HEK293T (cell line): ENCODE measurements at regions not wholly inside any gene's neighbourhood (a gene's known extent, or its start where the extent isn't known, plus 50 kb on each side); places are given as distances from the start of the nearest gene placed in this dataset.
"Not testable (repeated sequence)": the region's sequence is repeated elsewhere in the genome, so short reads cannot be mapped to it uniquely, and the experiment has no call there.

Experiments
- BHLHE40 ChIP-seq: fragments of 450-650 bp; IDR thresholded peaks from 2 replicates; pipeline ENCODE4 v1.6.1; 2016; ENCODE audit warnings: mild to moderate bottlenecking, moderate library complexity, borderline replicate concordance
- CTBP1 ChIP-seq: fragments of 450-650 bp; IDR thresholded peaks from 2 replicates; pipeline ENCODE4 v1.6.1; 2016; ENCODE audit warnings: borderline replicate concordance
- FOXA1 ChIP-seq: fragments of 450-650 bp; IDR thresholded peaks from 2 replicates; pipeline ENCODE4 v1.6.1; 2016; ENCODE audit warnings: mild to moderate bottlenecking
- FOXK2 ChIP-seq: fragments of 450-650 bp; IDR thresholded peaks from 2 replicates; pipeline ENCODE4 v1.6.1; 2016; ENCODE audit warnings: mild to moderate bottlenecking
- L3MBTL2 ChIP-seq: fragments of 450-650 bp; conservative IDR thresholded peaks from 2 replicates; pipeline ENCODE4 v1.6.1; 2016; ENCODE audit warnings: mild to moderate bottlenecking
- NFRKB ChIP-seq: fragments of 450-650 bp; IDR thresholded peaks from 2 replicates; pipeline ENCODE4 v1.6.1; 2016; ENCODE audit warnings: mild to moderate bottlenecking, moderate library complexity
- SP1 ChIP-seq: fragments of 450-650 bp; IDR thresholded peaks from 2 replicates; pipeline ENCODE4 v1.6.1; 2017
- TARDBP ChIP-seq: fragments of 450-650 bp; IDR thresholded peaks from 2 replicates; pipeline ENCODE4 v1.6.1; 2016
- ZNF384 ChIP-seq: fragments of 450-650 bp; IDR thresholded peaks from 2 replicates; pipeline ENCODE4 v1.6.1; 2016
- TF ChIP-seq, protein P1 (sequence below): fragments of 450-650 bp; IDR thresholded peaks from 2 replicates; pipeline ENCODE4 v1.6.1; 2016

GRCh38 chr2:91686046-91686445 is 2994.6 kb downstream of the RPIA start:
- not testable (repeated sequence) for TF ChIP-seq ZNF384, FOXA1, NFRKB, SP1, BHLHE40, L3MBTL2, CTBP1, TARDBP, FOXK2
- TF ChIP-seq, protein P1, sequence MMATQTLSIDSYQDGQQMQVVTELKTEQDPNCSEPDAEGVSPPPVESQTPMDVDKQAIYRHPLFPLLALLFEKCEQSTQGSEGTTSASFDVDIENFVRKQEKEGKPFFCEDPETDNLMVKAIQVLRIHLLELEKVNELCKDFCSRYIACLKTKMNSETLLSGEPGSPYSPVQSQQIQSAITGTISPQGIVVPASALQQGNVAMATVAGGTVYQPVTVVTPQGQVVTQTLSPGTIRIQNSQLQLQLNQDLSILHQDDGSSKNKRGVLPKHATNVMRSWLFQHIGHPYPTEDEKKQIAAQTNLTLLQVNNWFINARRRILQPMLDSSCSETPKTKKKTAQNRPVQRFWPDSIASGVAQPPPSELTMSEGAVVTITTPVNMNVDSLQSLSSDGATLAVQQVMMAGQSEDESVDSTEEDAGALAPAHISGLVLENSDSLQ, result not testable (repeated sequence)
